H1 (cell line): ENCODE measurements at regions not wholly inside any gene's neighbourhood (a gene's known extent, or its start where the extent isn't known, plus 50 kb on each side); places are given as distances from the start of the nearest gene placed in this dataset.

ENCODE experiments used
- MAFK ChIP-seq: IDR thresholded peaks from 2 replicates; pipeline ENCODE4 v1.6.1; 2012; ENCODE audit warnings: low read depth, mild to moderate bottlenecking, improper control_type of control experiment, low read length
- MAX ChIP-seq: IDR thresholded peaks from 2 replicates; pipeline ENCODE4 v1.6.1; 2012; ENCODE audit warnings: inconsistent platforms

GRCh38 chr7:3250725-3251124, 50.3 kb upstream of the SDK1 start:
- no peak for TF ChIP-seq MAFK
- no peak for TF ChIP-seq MAX
